ENCODE measurements at regions not wholly inside any gene's neighbourhood (a gene's known extent, or its start where the extent isn't known, plus 50 kb on each side); places are given as distances from the start of the nearest gene placed in this dataset.
"Not testable (repeated sequence)": the region's sequence is repeated elsewhere in the genome, so short reads cannot be mapped to it uniquely, and the experiment has no call there.

DNA sequence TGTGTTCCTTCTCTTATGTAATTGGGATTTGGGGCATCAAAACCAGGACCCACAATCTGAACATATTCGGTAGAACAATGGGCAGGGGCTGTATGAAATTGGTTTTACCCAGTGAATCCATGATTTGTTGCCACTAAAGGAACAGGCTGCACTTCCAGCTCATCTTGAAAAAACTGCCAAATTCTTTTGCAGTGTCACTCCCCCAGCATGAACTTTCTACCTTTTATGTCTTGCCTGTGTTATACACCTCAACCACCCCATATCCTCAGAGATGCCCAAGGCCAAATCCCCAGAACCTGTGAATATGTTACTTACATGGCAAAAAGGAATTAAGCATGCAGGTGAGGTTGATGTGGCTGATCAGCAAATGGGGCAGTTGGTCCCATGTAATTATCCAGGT lies 280.2 kb upstream of the ECI2 start:
- Histone ChIP-seq H3K4me1 (ENCODE audit: insufficient read depth, low read length, severe bottlenecking) (no peaks in the 10 kb centered on the region), H3K9me3 (ENCODE audit: low read length) (no peaks in the 10 kb centered on the region), H3K4me2 (ENCODE audit: low read length) (no peak overlapping the region), H4K20me1 (ENCODE audit: insufficient read depth, low read length) (no peaks in the 10 kb centered on the region), H3K4me3 (ENCODE audit: low read depth, low read length, poor library complexity, severe bottlenecking) (no peak overlapping the region), H3K9ac (ENCODE audit: low read length) (no peak overlapping the region), H3F3A (ENCODE audit: insufficient read depth, low read length) (no peaks in the 10 kb centered on the region), H3K27me3 (ENCODE audit: insufficient read depth, low read length) (no peaks in the 10 kb centered on the region), H3K36me3 (ENCODE audit: insufficient read depth, low read length) (no peaks in the 10 kb centered on the region), H3K79me2 (ENCODE audit: insufficient read depth, low read length) (no peaks in the 10 kb centered on the region), H3K9me2 (ENCODE audit: low read depth, low read length) (no peaks in the 10 kb centered on the region), H3K27ac (ENCODE audit: low read depth, low read length, poor library complexity, severe bottlenecking) (no peak overlapping the region), H2AFZ (ENCODE audit: low read length) (no peak overlapping the region)
- no peak for TF ChIP-seq EZH2 (IDR thresholded peaks at IDR 0.05; ENCODE audit: borderline replicate concordance, low read length)
- TF ChIP-seq, protein P1, sequence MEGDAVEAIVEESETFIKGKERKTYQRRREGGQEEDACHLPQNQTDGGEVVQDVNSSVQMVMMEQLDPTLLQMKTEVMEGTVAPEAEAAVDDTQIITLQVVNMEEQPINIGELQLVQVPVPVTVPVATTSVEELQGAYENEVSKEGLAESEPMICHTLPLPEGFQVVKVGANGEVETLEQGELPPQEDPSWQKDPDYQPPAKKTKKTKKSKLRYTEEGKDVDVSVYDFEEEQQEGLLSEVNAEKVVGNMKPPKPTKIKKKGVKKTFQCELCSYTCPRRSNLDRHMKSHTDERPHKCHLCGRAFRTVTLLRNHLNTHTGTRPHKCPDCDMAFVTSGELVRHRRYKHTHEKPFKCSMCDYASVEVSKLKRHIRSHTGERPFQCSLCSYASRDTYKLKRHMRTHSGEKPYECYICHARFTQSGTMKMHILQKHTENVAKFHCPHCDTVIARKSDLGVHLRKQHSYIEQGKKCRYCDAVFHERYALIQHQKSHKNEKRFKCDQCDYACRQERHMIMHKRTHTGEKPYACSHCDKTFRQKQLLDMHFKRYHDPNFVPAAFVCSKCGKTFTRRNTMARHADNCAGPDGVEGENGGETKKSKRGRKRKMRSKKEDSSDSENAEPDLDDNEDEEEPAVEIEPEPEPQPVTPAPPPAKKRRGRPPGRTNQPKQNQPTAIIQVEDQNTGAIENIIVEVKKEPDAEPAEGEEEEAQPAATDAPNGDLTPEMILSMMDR (IDR thresholded peaks at IDR 0.05; ENCODE audit: low read length) = no peak

DNA sequence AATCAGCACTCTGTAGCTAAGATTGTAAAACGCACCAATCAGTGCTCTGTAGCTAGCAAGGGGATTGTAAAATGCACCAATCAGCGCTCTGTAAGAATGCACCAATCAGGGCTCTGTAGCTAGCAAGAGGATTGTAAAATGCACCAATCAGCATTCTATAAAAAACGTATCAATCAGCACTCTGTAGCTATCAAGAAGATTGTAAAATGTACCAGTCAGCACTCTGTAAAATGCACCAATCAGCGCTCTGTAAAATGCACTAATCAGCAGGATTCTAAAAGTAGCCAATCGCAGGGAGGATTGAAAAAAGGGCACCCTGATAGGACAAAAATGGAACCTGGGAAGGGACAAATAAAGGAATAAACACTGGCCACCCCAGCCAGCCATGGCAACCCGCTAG lies 278.7 kb upstream of the ECI2 start:
- H3K4me1 ChIP-seq (ENCODE audit: insufficient read depth, low read length, severe bottlenecking); H3K36me3 ChIP-seq (ENCODE audit: insufficient read depth, low read length); H4K20me1 ChIP-seq (ENCODE audit: insufficient read depth, low read length); H3K9me3 ChIP-seq (ENCODE audit: low read length); H3K4me3 ChIP-seq (ENCODE audit: low read depth, low read length, poor library complexity, severe bottlenecking); H3K79me2 ChIP-seq (ENCODE audit: insufficient read depth, low read length); H3F3A ChIP-seq (ENCODE audit: insufficient read depth, low read length); H3K27me3 ChIP-seq (ENCODE audit: insufficient read depth, low read length); H3K9me2 ChIP-seq (ENCODE audit: low read depth, low read length); H3K27ac ChIP-seq (ENCODE audit: low read depth, low read length, poor library complexity, severe bottlenecking); H3K9ac ChIP-seq (ENCODE audit: low read length); H3K4me2 ChIP-seq (ENCODE audit: low read length); H2AFZ ChIP-seq (ENCODE audit: low read length): not testable (repeated sequence)

DNA sequence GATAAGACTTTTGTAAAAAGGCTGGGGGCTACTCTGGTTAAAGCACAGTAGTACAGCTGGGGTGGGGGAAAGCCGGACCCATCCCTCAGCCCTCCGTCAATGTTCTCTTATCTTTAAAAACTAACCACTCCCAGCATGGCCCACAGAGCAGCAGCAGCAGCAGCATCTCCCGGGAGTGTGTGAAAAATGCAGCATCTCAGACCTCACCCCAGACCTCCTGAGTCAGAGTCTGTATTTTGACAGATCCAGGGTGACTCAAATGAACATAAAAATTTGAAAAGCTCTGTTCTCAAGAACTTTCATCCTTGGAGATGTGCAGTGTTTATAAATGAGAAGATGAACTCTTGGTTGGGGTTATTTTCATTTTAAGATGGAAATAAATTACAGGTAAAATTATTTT lies 277.7 kb upstream of the ECI2 start:
- Histone ChIP-seq H3K9me2 (ENCODE audit: low read depth, low read length) (no peaks in the 10 kb centered on the region), H3K36me3 (ENCODE audit: insufficient read depth, low read length) (no peaks in the 10 kb centered on the region), H3K4me2 (ENCODE audit: low read length) (no peak overlapping the region), H3F3A (ENCODE audit: insufficient read depth, low read length) (no peaks in the 10 kb centered on the region), H3K27ac (ENCODE audit: low read depth, low read length, poor library complexity, severe bottlenecking) (no peak overlapping the region), H3K4me3 (ENCODE audit: low read depth, low read length, poor library complexity, severe bottlenecking) (no peak overlapping the region), H3K27me3 (ENCODE audit: insufficient read depth, low read length) (no peaks in the 10 kb centered on the region), H2AFZ (ENCODE audit: low read length) (no peak overlapping the region), H3K4me1 (ENCODE audit: insufficient read depth, low read length, severe bottlenecking) (no peaks in the 10 kb centered on the region), H4K20me1 (ENCODE audit: insufficient read depth, low read length) (no peaks in the 10 kb centered on the region), H3K79me2 (ENCODE audit: insufficient read depth, low read length) (no peaks in the 10 kb centered on the region), H3K9me3 (ENCODE audit: low read length) (no peaks in the 10 kb centered on the region), H3K9ac (ENCODE audit: low read length) (no peak overlapping the region)
- TF ChIP-seq, protein P1 (IDR thresholded peaks at IDR 0.05; ENCODE audit: low read length) = no peak
- TF ChIP-seq EZH2 (IDR thresholded peaks at IDR 0.05; ENCODE audit: borderline replicate concordance, low read length) = no peak

DNA sequence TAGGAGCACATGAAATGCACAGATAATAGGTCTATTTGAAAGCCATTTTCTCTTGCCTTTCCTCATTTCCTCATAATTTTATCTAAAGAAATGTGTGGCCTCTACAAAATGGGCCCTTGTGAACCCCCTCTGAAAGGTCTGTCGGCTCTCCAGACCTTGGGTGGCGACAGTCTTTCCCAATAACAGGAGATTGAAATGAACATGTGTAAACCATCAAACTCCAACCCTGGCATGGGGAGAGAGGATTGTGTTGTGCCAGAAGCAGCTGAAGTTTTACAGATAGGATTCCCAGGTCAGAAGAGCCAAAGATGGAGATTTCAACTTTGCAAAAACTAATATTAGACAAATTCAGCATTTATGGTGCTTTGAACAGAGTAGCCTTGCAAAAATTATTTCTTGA lies 277.1 kb upstream of the ECI2 start:
- Histone ChIP-seq H3K9ac (ENCODE audit: low read length) (no peak overlapping the region), H3K36me3 (ENCODE audit: insufficient read depth, low read length) (no peaks in the 10 kb centered on the region), H3K4me3 (ENCODE audit: low read depth, low read length, poor library complexity, severe bottlenecking) (no peak overlapping the region), H3K9me2 (ENCODE audit: low read depth, low read length) (no peaks in the 10 kb centered on the region), H3K27ac (ENCODE audit: low read depth, low read length, poor library complexity, severe bottlenecking) (no peak overlapping the region), H2AFZ (ENCODE audit: low read length) (no peak overlapping the region), H3K4me2 (ENCODE audit: low read length) (no peak overlapping the region), H3K4me1 (ENCODE audit: insufficient read depth, low read length, severe bottlenecking) (peaks cover 2% of the 10 kb centered on the region), H3K79me2 (ENCODE audit: insufficient read depth, low read length) (no peaks in the 10 kb centered on the region), H3K27me3 (ENCODE audit: insufficient read depth, low read length) (no peaks in the 10 kb centered on the region), H3K9me3 (ENCODE audit: low read length) (no peaks in the 10 kb centered on the region), H4K20me1 (ENCODE audit: insufficient read depth, low read length) (no peaks in the 10 kb centered on the region), H3F3A (ENCODE audit: insufficient read depth, low read length) (no peaks in the 10 kb centered on the region)
- TF ChIP-seq EZH2 (IDR thresholded peaks at IDR 0.05; ENCODE audit: borderline replicate concordance, low read length) = no peak
- TF ChIP-seq, protein P1 (IDR thresholded peaks at IDR 0.05; ENCODE audit: low read length) = no peak

Measured in OCI-LY1 (cell line).